BJ (cell line): ENCODE measurements at regions not wholly inside any gene's neighbourhood (a gene's known extent, or its start where the extent isn't known, plus 50 kb on each side); places are given as distances from the start of the nearest gene placed in this dataset.
"Not testable (repeated sequence)": the region's sequence is repeated elsewhere in the genome, so short reads cannot be mapped to it uniquely, and the experiment has no call there.

Source experiments
- CTCF ChIA-PET: fragments of 350-600 bp; formaldehyde crosslinking; extraction: SDS; loops from one replicate; lab custom pipeline; 2021; ENCODE audit warnings: antibody characterized with exemption, inconsistent platforms; lab: Yijun Ruan, JAX
- POLR2A ChIA-PET: fragments of 300-600 bp; sonication (Branson Sonifier 250); formaldehyde crosslinking; extraction: SDS; loops from one replicate; lab custom pipeline; 2021; ENCODE audit warnings: antibody characterized with exemption; lab: Charles Lee
- DNase-seq: peaks from one replicate; pipeline ENCODE4 v3.0.0-alpha.2; 2011; ENCODE audit warnings: low read depth
- H3K27me3 ChIP-seq: 2 replicates; pipeline ENCODE4 v1.6.0; 2011; ENCODE audit warnings: low read length; ENCODE audit not compliant: control insufficient read depth, insufficient read depth
- H3K36me3 ChIP-seq: 2 replicates; pipeline ENCODE4 v1.5.1; 2011; ENCODE audit warnings: low read length; ENCODE audit not compliant: control insufficient read depth, insufficient read depth
- H3K4me3 ChIP-seq: 2 replicates; pipeline ENCODE4 v1.5.1; 2011; ENCODE audit warnings: low read depth, mild to moderate bottlenecking, control low read depth, low read length
- CTCF ChIP-seq: IDR thresholded peaks from 2 replicates; pipeline ENCODE4 v1.5.1; 2011; ENCODE audit warnings: low read depth, mild to moderate bottlenecking, control low read depth, inconsistent platforms, low read length, moderate library complexity; ENCODE audit not compliant: insufficient read depth

- H3K4me3 ChIP-seq, H3K36me3 ChIP-seq, POLR2A ChIA-PET, CTCF ChIA-PET, H3K27me3 ChIP-seq, DNase-seq: not testable (repeated sequence)
Observed at GRCh38 chr15:84397066-84397465, 161.5 kb downstream of the GOLGA6L4 start.

- H3K27me3 ChIP-seq, DNase-seq, H3K36me3 ChIP-seq, POLR2A ChIA-PET, CTCF ChIA-PET, H3K4me3 ChIP-seq: not testable (repeated sequence)
Observed at GRCh38 chr15:84398087-84398486, 162.5 kb downstream of the GOLGA6L4 start.

GRCh38 chr15:84398763-84399701 is 163.5 kb downstream of the GOLGA6L4 start:
- no peaks in the 10 kb centered on the region for H3K36me3 ChIP-seq
- H3K27me3 ChIP-seq = no peaks in the 10 kb centered on the region
- CTCF ChIA-PET = no interaction called here
- no peak for TF ChIP-seq CTCF
- POLR2A ChIA-PET = no interaction called here
- H3K4me3 ChIP-seq = no peak overlapping the region
- DNase-seq = no peak

GRCh38 chr15:84400017-84400740 is 164.6 kb downstream of the GOLGA6L4 start:
- Histone ChIP-seq H3K27me3 (no peaks in the 10 kb centered on the region), H3K4me3 (no peak overlapping the region), H3K36me3 (no peaks in the 10 kb centered on the region)
- no peak for TF ChIP-seq CTCF
- no peak for DNase-seq
- ChIA-PET POLR2A (no interaction called here), CTCF (no interaction called here)

- no peaks in the 10 kb centered on the region for H3K27me3 ChIP-seq
- DNase-seq = no peak
- H3K4me3 ChIP-seq = no peak overlapping the region
- ChIA-PET POLR2A (no interaction called here), CTCF (no interaction called here)
- no peaks in the 10 kb centered on the region for H3K36me3 ChIP-seq
- no peak for TF ChIP-seq CTCF
Observed at GRCh38 chr15:84400820-84401219, 165.2 kb downstream of the GOLGA6L4 start.

GRCh38 chr15:84401461-84401860 is 165.9 kb downstream of the GOLGA6L4 start:
- H3K36me3 ChIP-seq, POLR2A ChIA-PET, CTCF ChIA-PET, H3K27me3 ChIP-seq, H3K4me3 ChIP-seq, DNase-seq: not testable (repeated sequence)

- H3K36me3 ChIP-seq, H3K27me3 ChIP-seq, DNase-seq, CTCF ChIA-PET, H3K4me3 ChIP-seq, POLR2A ChIA-PET: not testable (repeated sequence)
Observed at GRCh38 chr15:84401891-84402840, 166.6 kb downstream of the GOLGA6L4 start.
